ENCODE measurements at regions not wholly inside any gene's neighbourhood (a gene's known extent, or its start where the extent isn't known, plus 50 kb on each side); places are given as distances from the start of the nearest gene placed in this dataset.

GRCh38 chr4:126123611-126124325 is 809.0 kb downstream of the FAT4 start:
- no peak for DNase-seq

- no peak for DNase-seq
Measured at GRCh38 chr4:126124818-126125217, 810.1 kb downstream of the FAT4 start.

GRCh38 chr4:126130215-126130614 is 815.5 kb downstream of the FAT4 start:
- DNase-seq: no peak

- DNase-seq: no peak
Measured at GRCh38 chr4:126136922-126137781, 822.4 kb downstream of the FAT4 start.

GRCh38 chr4:126137782-126138170 is 823.0 kb downstream of the FAT4 start:
- no peak for DNase-seq

GRCh38 chr4:126144543-126145237 is 829.9 kb downstream of the FAT4 start:
- no peak for DNase-seq

GRCh38 chr4:126168484-126168883 is 853.7 kb downstream of the FAT4 start:
- no peak for DNase-seq

- no peak for DNase-seq
Measured at GRCh38 chr4:126172126-126172525, 857.4 kb downstream of the FAT4 start.

GRCh38 chr4:126174627-126175026 is 859.9 kb downstream of the FAT4 start:
- DNase-seq: no peak

GRCh38 chr4:126180642-126181041 is 865.9 kb downstream of the FAT4 start:
- DNase-seq: no peak

- no peak for DNase-seq
Measured at GRCh38 chr4:126182336-126182735, 867.6 kb downstream of the FAT4 start.

GRCh38 chr4:126182786-126183185 is 868.0 kb downstream of the FAT4 start:
- no peak for DNase-seq

- DNase-seq: no peak
Measured at GRCh38 chr4:126183206-126183605, 868.5 kb downstream of the FAT4 start.

GRCh38 chr4:126191536-126191935 is 876.8 kb downstream of the FAT4 start:
- no peak for DNase-seq

GRCh38 chr4:126192506-126192905 is 877.8 kb downstream of the FAT4 start:
- DNase-seq: no peak

- peak in 1 of 56 donors; percentile 0 for DNase-seq
Measured at GRCh38 chr4:126201251-126202138, 886.7 kb downstream of the FAT4 start.

- DNase-seq: no peak
Measured at GRCh38 chr4:126202226-126202625, 887.5 kb downstream of the FAT4 start.

- DNase-seq: no peak
Measured at GRCh38 chr4:126207910-126208309, 893.2 kb downstream of the FAT4 start.

GRCh38 chr4:126209147-126209546 is 894.4 kb downstream of the FAT4 start:
- no peak for DNase-seq

GRCh38 chr4:126213996-126214395 is 899.2 kb downstream of the FAT4 start:
- no peak for DNase-seq

GRCh38 chr4:126215759-126216158 is 901.0 kb downstream of the FAT4 start:
- no peak for DNase-seq
